GM18499 (cell line): ENCODE measurements at regions not wholly inside any gene's neighbourhood (a gene's known extent, or its start where the extent isn't known, plus 50 kb on each side); places are given as distances from the start of the nearest gene placed in this dataset.

Source experiments
- ATAC-seq: cut with Tn5 transposase; IDR thresholded peaks from one replicate; pipeline ENCODE4 v1.9.1; 2021; ENCODE audit warnings: moderate number of reproducible peaks; ENCODE audit not compliant: insufficient read depth, unreplicated experiment

- no peak for ATAC-seq
These were observed 309.7 kb downstream of the NEK10 start for GRCh38 chr3:27059489-27059888.
